GM12874 (cell line): ENCODE measurements at regions not wholly inside any gene's neighbourhood (a gene's known extent, or its start where the extent isn't known, plus 50 kb on each side); places are given as distances from the start of the nearest gene placed in this dataset.
A peak's percentile ranks its signal among the peaks of the same experiment; 100 is the strongest.

Source experiments
- CTCF ChIP-seq: IDR thresholded peaks from 2 replicates; pipeline ENCODE4 v1.5.1; 2011; ENCODE audit warnings: low read depth, mild to moderate bottlenecking, control low read depth, low read length, moderate library complexity; ENCODE audit not compliant: insufficient read depth

GRCh38 chr4:147407261-147408045 is 73.4 kb upstream of the EDNRA start:
- TF ChIP-seq CTCF: peak; percentile 66

GRCh38 chr4:147408189-147408588 is 72.7 kb upstream of the EDNRA start:
- TF ChIP-seq CTCF: no peak

GRCh38 chr4:147409350-147409749 is 71.5 kb upstream of the EDNRA start:
- TF ChIP-seq CTCF: no peak

GRCh38 chr4:147418226-147418625 is 62.7 kb upstream of the EDNRA start:
- TF ChIP-seq CTCF: no peak

GRCh38 chr4:147421456-147421855 is 59.4 kb upstream of the EDNRA start:
- TF ChIP-seq CTCF: no peak

- TF ChIP-seq CTCF: no peak
Measured at GRCh38 chr4:147423229-147423628, 57.7 kb upstream of the EDNRA start.

- no peak for TF ChIP-seq CTCF
Measured at GRCh38 chr4:147425019-147425418, 55.9 kb upstream of the EDNRA start.
